NCI-H526 treated with DMSO at 0.1 percent for 48 hours (cell line): ENCODE measurements at regions not wholly inside any gene's neighbourhood (a gene's known extent, or its start where the extent isn't known, plus 50 kb on each side); places are given as distances from the start of the nearest gene placed in this dataset.

ENCODE experiments used
- DNase-seq: peaks from one replicate; lab custom pipeline; 2025; lab: John Stamatoyannopoulos, UW

DNA sequence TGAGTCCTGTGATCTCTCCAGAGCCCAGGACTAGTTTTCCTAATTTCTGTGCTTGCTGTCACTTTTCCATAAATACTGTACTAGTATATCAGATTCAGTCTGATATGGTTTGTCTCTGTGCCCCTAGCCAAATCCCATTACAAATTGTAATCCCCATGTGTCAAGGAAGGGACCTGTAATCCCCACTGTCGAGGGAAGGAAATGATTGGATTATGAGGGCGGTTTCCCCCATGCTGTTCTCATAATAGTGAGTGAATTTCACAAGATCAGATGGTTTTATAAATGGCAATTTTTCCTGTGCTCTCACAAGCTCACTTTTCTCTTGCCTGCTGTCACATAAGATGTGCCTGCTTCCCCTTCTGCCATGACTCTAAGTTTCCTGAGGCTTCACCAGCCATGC lies 54.8 kb upstream of the IFRD1 start:
- DNase-seq = no peak

DNA sequence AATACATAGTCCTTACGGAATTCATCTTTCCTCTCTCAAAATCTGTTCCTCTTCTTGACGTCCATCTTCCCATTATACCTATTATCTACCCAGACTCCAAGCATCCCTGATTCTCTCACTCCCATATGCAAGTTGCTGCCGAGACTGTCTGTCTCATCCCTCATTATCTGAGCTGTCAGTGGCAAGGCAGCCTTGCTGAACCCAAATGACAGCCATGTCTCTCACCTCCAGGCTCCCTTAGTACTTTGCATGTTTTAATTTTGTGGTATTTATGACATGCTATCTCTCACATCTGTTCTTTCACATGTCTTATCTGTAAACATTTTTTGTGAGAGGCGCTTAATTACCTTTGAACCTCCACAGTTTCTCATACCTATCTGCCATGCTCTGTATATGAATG lies 54.4 kb upstream of the IFRD1 start:
- DNase-seq = peak; percentile 41

DNA sequence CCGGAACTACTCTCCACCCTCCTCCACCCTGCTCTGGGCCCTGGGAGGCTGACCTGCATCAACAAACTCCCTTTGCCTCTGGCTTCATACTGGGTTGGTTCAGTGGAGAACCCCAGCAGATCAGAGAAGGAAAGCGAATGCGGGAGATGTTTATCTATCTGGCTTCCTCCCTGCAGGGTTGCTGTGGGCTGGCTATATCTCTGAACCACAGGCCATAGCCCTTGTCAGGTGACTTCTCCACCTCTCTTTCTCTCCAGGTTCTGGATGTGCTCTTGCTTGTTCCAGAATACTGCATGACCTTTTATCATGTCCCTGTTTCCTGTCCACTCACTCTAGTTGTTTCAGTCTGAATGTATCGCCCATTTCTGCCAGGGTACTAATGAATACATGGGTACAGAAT lies 51.7 kb upstream of the IFRD1 start:
- DNase-seq = no peak

DNA sequence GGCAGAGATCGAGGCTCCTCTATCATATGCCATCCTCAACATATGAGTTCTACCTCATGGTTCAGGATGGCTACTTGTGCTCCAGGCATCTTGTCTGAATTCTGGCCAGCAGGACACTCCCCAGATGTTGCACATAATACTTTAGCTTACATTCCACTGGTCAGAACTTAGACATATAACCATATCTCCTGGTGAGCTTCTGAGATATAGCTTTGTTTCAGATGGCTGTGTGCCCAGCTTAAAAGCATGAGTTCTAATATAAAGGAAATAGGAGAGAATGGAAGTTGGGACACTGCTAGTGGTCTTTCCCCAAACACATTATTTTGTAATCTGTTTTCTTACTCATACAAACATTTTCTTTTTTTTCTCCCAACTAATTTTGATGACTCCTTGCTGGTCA lies 50.8 kb upstream of the IFRD1 start:
- DNase-seq = no peak

DNA sequence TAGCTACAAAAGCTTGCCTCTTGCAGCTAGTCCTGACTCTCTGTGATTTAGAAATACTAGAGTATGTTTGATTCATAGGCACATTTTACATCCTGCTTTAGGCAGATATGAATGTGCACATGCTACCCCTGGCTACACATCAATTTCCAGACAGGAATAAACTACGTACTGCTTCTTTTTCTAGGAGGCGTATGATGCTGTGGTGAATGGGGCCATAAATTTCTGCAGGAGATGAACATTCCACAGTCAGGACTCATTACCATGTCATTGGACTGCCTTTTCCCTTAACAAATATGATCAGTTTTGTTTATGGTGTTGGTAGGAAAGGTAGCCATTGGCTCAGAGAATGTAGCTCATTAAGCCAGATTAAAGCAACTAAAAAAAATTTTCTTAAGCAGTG lies 50.1 kb upstream of the IFRD1 start:
- DNase-seq = no peak
